ENCODE measurements at regions not wholly inside any gene's neighbourhood (a gene's known extent, or its start where the extent isn't known, plus 50 kb on each side); places are given as distances from the start of the nearest gene placed in this dataset.

- no peak for TF ChIP-seq TARDBP (IDR thresholded peaks at IDR 0.05)
- TF ChIP-seq BHLHE40 (IDR thresholded peaks at IDR 0.05; ENCODE audit: borderline replicate concordance) = no peak
- no peak for TF ChIP-seq ARNT (IDR thresholded peaks at IDR 0.05)
- TF ChIP-seq SP1 (IDR thresholded peaks at IDR 0.05) = no peak
- TF ChIP-seq CTBP1 (IDR thresholded peaks at IDR 0.05; ENCODE audit: borderline replicate concordance) = no peak
- no peak for TF ChIP-seq FOXM1 (IDR thresholded peaks at IDR 0.05; ENCODE audit: borderline replicate concordance)
- no peak for TF ChIP-seq FOXA1 (IDR thresholded peaks at IDR 0.05)
- no peak for TF ChIP-seq FOXK2 (IDR thresholded peaks at IDR 0.05)
- no peak for TF ChIP-seq ZNF384 (IDR thresholded peaks at IDR 0.05)
- TF ChIP-seq HDGF (IDR thresholded peaks at IDR 0.05; ENCODE audit: borderline replicate concordance) = no peak
- TF ChIP-seq ELF4 (IDR thresholded peaks at IDR 0.05) = no peak
- no peak for TF ChIP-seq SUZ12 (IDR thresholded peaks at IDR 0.05)
- TF ChIP-seq LEF1 (IDR thresholded peaks at IDR 0.05; ENCODE audit: borderline replicate concordance) = no peak
- no peak for TF ChIP-seq NFRKB (IDR thresholded peaks at IDR 0.05)
Measured at GRCh38 chr19:31185261-31185660, 164.0 kb downstream of the TSHZ3 start.

Measured in HEK293T (cell line).